Activated CD4-positive, alpha-beta T cell treated with anti-CD3 and anti-CD28 coated beads for 24 hours (primary cell): ENCODE measurements at regions not wholly inside any gene's neighbourhood (a gene's known extent, or its start where the extent isn't known, plus 50 kb on each side); places are given as distances from the start of the nearest gene placed in this dataset.

ENCODE experiments used
- DNase-seq, 2 donors: peaks; one replicate each; pipeline ENCODE4 v3.0.0-alpha.2; 2020; ENCODE audit warnings: low read depth in 2 of 2

DNA sequence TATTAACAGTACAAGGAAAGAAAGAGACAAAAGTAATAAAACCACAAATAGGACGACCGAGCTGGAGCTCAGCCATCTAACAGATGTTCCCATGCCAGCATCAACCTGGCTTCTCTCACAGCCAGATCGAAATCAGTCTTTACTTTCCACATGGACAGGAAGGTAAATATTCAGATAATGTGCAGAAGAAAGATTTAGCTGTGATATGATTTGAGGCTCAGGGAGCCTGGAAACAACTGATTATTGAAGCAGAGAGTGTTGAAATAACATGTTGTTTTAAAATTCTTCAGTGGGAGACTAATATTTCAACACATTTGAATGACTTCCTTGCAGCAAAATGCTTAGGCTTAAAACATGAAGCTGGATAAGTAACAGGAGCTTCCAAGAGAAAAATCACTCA is 546.8 kb downstream of the ETS1 start:
- DNase-seq: no peak

GRCh38 chr11:128039140-128040021 is 548.0 kb downstream of the ETS1 start:
- peak; percentile 37 to 55 for DNase-seq

DNA sequence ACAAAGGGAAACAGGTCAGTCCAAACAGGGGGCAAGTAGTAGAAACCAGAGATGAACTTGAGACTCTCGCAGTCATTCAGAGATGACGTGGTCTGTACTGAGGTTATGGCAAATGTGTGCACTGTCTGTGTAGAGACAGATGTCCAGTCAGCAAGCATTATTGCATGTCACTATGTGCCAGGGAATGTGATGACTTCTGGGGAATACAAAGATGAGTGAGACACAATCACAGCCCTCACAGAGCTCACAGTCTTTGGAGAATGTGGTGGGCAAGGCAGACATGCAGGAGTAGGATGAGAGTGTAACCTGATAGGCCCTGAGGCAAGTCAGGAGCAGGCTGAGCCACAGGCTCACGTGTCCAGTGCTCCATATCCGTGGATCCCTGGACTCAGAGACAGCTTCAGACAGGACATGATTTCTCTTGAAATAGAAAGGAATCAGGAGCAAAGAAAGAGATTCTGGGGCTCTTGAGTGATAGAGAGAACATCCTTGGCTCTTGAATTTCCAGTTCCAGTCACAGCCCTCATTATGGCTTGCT is 550.7 kb downstream of the ETS1 start:
- no peak for DNase-seq

DNA sequence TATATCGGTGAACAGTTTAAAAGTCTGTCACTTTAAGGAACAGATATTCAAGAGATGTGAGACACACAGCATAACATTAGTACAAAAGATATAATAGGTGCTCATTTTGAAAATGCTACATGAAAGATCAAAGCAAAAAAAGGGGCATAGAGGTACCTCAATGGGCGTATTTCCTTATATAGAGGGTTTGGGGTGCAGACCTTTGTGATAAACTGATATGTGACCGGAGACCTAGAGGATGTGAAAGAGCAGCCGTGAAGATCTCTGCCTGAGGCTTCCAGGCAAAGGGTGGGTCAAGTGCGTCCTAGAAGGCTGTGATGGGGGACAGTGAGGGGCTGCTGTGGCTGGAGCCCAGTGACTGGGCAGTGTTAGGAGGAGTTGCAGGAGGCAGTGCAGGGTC is 551.4 kb downstream of the ETS1 start:
- DNase-seq: no peak

- peak; percentile 38 to 49 for DNase-seq
Measured at GRCh38 chr11:128031538-128032134, 555.7 kb downstream of the ETS1 start.

DNA sequence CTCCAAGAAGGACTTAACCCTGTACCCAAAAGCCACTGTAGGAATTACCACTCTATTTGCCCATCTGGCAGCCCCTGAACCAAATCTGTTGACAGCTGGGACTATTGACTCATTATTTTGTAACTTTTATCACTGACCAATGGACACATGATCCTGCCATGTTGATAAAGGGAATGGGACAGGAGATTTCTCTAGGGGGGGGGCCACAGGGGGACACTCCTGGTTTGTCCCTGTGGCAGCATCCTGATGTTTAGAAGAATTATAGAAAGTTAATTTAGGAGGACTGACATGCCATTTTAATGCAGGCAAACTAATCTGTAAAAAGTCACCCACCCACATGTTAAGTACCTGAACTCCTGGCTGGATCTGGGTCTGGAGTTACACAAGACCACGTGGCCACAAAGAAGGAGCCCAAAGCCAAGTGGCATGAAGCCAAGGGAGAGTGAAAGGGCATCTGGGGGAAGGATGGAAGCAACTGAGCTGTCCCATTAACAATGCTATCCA is 558.1 kb downstream of the ETS1 start:
- DNase-seq: no peak

DNA sequence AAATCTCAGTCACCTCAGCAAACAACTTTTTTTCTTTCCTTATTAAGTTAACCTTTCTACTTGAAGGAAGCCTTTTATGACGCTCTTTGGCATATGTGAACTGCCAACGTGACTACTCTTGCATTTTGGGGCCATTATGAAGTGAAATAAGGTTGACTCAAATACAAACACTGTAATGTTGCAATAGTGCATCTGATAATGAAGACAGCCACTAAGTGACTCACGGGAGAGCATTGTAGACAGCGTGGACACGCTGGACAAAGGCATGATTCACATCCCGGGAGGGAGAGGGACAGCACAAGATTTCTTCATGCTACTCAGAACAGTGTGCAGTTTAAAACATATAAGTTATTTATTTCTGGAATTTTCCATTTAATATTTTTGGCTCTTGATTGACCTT is 560.8 kb downstream of the ETS1 start:
- no peak for DNase-seq

- DNase-seq: no peak
Measured at GRCh38 chr11:128022761-128023160, 564.6 kb downstream of the ETS1 start.

DNA sequence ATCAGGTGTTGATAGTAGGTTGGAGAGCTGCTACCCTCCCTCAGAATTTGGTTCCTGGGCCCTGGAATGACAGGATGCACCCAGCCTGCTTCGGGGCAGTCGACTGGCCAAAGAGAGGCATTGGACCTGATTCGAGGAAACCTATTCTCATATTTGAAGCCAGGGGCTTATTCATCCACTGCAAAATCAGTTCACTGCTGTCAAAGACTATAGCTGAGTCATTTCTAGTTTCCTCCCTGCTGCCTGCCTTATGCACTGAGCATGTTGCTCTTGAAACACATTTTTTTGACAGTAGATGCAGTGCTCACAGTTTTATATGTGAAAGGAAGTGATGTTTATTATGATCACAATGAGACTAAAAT is 565.4 kb downstream of the ETS1 start:
- no peak for DNase-seq

DNA sequence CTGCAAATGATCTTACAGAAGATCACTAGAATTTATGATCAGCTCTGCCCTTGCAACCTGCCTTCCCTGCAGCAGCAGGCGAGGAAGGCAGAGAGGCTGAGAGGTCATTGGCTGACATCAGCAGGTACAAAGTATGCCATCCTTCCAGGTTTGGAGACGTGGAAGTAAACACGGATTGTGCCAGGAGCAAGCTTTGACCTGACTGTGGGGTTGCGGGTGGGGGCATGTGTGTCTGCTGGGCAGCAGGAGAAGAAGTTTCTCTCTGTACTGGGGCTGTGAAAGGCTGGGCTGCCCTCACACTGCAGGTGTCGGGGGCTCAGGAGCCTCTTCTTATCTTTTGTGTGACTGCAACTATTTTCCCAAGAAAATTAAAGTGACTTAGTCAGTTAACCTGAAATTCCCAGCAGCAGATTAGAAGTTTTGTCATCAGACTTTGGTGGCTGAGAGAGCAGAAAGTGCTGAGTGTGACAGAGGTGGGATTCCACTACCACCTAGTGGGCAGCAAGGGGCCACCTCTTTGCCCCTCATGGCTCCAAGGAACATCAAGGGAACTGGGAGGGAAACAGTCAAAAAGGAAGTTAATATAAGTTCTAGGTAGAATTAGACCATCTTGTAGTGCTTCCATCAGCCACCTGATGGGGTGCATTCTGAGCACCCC is 565.9 kb downstream of the ETS1 start:
- no peak for DNase-seq

DNA sequence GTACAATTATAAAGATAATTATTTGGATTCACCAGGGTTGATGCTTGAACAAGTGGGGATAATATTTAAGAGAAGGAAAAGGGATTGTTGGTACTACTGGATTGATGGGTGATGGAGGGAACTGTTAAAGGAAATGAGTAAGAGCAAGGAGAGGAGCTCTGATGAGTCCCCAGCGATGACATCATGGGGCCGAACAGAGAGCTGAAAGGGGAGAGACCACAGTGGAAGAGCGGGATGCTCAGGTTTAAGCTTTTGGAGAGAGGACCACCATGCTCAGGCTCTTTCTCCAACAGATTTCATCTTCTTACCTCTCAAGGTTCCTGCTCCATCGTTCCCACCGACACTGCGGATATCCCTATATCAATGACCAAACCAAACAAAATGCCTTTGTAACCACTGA is 568.7 kb downstream of the ETS1 start:
- no peak for DNase-seq

DNA sequence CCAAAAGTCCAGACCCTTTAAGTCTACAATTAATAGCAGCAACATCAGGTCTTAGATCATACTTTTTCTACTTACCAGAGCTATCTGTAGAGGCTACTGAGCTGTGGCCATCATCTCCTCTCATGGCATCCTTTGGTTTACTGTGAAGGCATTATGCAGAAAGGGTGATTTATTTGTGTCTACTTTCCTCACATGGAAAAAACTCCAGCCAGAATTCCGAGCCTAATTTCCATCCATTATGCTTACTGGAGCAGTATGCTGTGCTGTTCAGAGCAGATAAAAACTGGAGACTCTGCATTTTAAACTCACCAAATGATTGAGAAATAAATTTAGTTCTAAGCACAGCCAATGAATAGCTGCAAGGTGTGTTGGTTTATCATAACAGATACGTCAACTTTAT is 581.8 kb downstream of the ETS1 start:
- DNase-seq: no peak

DNA sequence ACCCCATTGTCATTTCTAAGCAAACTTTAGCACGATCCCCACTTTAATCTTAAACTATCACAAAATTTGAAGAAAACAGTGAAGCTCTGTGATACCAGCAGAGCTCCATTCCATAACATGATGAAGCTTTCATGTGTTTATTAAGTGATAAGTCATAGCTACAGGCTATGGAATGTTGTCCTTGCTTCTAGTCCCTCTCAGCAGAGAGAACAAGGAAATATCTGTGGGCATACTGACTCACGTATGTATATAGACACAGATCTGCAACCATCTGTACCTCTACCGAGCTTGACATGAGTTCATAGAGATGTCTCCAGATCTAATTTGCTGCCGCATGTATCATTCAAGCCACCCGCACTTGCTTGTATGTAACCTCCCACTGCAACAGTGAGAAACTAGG is 588.9 kb downstream of the ETS1 start:
- DNase-seq: no peak

- no peak for DNase-seq
Measured at GRCh38 chr11:127997594-127997993, 589.8 kb downstream of the ETS1 start.

- DNase-seq: no peak
Measured at GRCh38 chr11:127996825-127997224, 590.5 kb downstream of the ETS1 start.

- no peak for DNase-seq
Measured at GRCh38 chr11:127995921-127996320, 591.4 kb downstream of the ETS1 start.

DNA sequence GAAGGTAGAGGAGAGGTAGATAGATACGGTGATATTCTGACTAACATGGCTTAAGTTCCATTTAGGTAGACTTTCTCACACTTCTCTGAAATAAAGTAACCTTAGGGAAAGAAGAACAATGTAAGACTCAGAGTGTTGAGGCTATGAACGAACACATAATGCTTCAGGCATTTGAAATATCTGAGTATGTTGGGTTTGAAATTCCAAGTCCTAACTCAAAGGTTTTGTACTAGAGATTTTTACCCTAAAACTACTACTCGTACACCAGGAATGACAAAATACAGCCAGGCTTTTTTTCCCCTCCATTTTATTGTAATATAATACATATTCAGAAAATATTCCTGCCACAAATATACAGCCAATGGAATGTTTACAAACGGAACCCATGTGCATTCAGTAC is 592.6 kb downstream of the ETS1 start:
- no peak for DNase-seq

DNA sequence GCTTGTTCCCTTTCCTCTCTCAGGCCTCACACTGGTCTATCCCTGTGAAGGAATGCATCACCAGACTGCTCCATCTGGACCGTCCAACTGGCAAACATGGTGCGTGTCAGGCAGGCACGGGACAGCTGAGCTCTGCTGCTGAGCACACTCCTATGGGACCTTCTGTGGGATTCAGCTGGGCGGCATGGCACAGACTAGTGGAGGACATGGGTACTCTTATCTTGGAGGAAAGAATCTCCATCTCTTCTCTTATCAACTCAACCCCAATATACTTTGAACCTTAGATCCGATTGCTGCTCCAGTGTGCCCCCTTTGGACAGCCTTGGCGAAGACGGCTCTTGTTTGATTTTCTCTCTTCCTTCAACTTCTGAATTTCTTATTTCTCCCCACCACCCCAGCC is 593.6 kb downstream of the ETS1 start:
- no peak for DNase-seq

DNA sequence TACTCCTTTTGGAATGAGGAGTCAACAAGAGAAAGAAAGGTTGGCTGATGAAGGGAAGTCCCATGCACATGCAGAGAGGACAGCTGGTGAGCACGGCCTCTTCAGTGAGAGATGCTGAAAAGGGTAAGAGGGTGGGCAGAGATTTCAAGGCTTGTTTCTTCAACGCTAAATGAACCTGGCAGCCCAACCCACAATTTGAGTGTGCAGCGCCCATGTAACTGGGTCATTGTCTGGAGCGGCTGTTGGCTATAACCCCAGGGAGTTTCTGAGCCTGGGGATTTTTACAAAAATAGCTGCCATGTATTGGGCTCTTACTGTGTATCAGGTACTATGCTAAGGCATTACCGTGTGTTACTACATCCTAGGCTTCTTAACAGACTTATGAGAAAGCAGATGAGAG is 594.1 kb downstream of the ETS1 start:
- DNase-seq: no peak

DNA sequence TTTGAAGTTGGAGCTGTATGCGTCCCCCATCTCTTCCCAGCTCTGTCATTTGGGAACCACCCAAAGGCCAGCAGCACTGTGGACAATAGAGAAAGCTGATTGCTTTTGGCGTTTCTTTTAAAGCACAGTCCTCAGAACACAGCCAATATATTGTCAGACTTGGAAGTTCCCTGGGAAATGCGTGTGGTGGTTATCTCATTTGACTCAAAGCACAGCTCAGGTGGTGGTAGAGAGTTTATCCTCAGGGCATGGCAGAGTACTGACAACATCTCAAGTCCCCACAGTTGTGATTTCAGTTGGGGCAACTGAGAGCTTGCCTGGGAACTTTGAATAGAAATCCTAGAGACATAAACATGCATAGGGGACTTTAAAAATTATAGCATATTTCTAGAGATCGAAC is 601.3 kb downstream of the ETS1 start:
- DNase-seq: no peak

GRCh38 chr11:127972816-127973215 is 614.5 kb downstream of the ETS1 start:
- no peak for DNase-seq

GRCh38 chr11:127971448-127971847 is 615.9 kb downstream of the ETS1 start:
- no peak for DNase-seq

- no peak for DNase-seq
Measured at GRCh38 chr11:127966821-127967220, 620.5 kb downstream of the ETS1 start.
